ENCODE measurements at regions not wholly inside any gene's neighbourhood (a gene's known extent, or its start where the extent isn't known, plus 50 kb on each side); places are given as distances from the start of the nearest gene placed in this dataset.

DNA sequence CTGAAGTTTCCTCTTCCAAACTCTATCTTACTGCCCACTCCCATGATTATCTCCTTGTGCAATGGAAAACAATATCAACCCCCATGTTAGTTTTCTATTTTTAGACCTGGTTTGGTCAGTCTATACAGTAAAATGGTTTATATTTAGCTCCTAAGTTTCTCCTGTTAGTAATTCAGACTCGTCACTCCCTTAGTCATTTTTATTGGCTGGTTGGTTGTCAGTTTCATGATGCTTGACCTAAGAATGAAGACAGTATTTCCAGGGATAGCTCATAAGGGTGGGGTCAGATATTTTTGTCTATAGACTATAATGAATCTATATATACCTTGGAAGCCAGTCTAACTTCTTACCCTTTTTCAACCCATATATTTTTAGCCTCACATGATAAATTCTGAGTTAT is 61.4 kb upstream of the NEUROD1 start:
- in situ Hi-C loops (cut with MboI) = loop anchor here (10.0 kb wide), 1 partner anchor 913 kb away; no protein-coding TSS in a partner anchor
- H3K4me3 ChIP-seq = no peak overlapping the region
- no peak overlapping the region for H3K27ac ChIP-seq (ENCODE audit: control insufficient read depth, insufficient read depth)
- RAD21 ChIA-PET (ENCODE audit: unreplicated experiment) = interaction anchor here (0.9 to 1.7 kb wide), 6 partner anchors 27 to 907 kb away, joined by 3 to 12 read pairs (median 6); no protein-coding TSS in a partner anchor
- H3K36me3 ChIP-seq (ENCODE audit: control insufficient read depth in 2 of 2, insufficient read depth in 2 of 2, low read length in 1 of 2) = no peaks in the 10 kb centered on the region
- H3K27me3 ChIP-seq (replicated peaks in 1 of 2; ENCODE audit: control insufficient read depth in 2 of 2, insufficient read depth in 2 of 2, low read length in 1 of 2) = no peaks in the 10 kb centered on the region
- CTCF ChIA-PET = interaction anchor here (0.6 to 5.6 kb wide), 10 partner anchors 9 to 336 kb away, joined by 3 to 53 read pairs (median 5); no protein-coding TSS in a partner anchor
- DNase-seq (ENCODE audit: low read depth, low spot score) (no peak), ATAC-seq (no peak), FAIRE-seq (no peak)
- no peaks in the 10 kb centered on the region for H3K9me3 ChIP-seq (replicated peaks; ENCODE audit: control insufficient read depth, insufficient read depth, low read length)
- H2AFZ ChIP-seq (ENCODE audit: control insufficient read depth, low read depth, low read length) = no peak overlapping the region
- H3K4me2 ChIP-seq (ENCODE audit: control insufficient read depth, insufficient read depth) = no peak overlapping the region
- no peak for TF ChIP-seq CREB1 (IDR thresholded peaks at IDR 0.05; ENCODE audit: low read depth)
- no peak for TF ChIP-seq TCF7 (IDR thresholded peaks at IDR 0.05; ENCODE audit: borderline replicate concordance)
- no peak for TF ChIP-seq SMC3 (IDR thresholded peaks at IDR 0.05; ENCODE audit: borderline replicate concordance, low read length)
- TF ChIP-seq TARDBP (IDR thresholded peaks at IDR 0.05; ENCODE audit: borderline replicate concordance) = no peak
- TF ChIP-seq PAX8 (IDR thresholded peaks at IDR 0.05) = no peak
- no peak overlapping the region for H3K9ac ChIP-seq (ENCODE audit: control insufficient read depth, insufficient read depth, low read length)
- no peaks in the 10 kb centered on the region for H3K4me1 ChIP-seq (ENCODE audit: control insufficient read depth, insufficient read depth, low read length)
- no TSS peak for BruUV-seq (replicated peaks)
- no peaks in the 10 kb centered on the region for H4K20me1 ChIP-seq (ENCODE audit: control insufficient read depth, insufficient read depth)
- POLR2A ChIA-PET = no interaction called here
- no peaks in the 10 kb centered on the region for H3K79me2 ChIP-seq (ENCODE audit: control insufficient read depth, insufficient read depth, low read length)
- 0% methylated on average over 1 of the region's 1 CpG for WGBS (ENCODE audit: insufficient coverage, insufficient replicate concordance, low lambda C conversion rate, missing lambda C conversion rate)
- SMC1A ChIA-PET (ENCODE audit: uncharacterized antibody, unreplicated experiment) = interaction anchor here (1.0 to 2.8 kb wide), 3 partner anchors 212 to 344 kb away, joined by 3 to 23 read pairs (median 16); no protein-coding TSS in a partner anchor
- intact Hi-C loops (cut with micrococcal nuclease; ENCODE audit: unreplicated experiment) = loop anchor here (1.0 to 5.0 kb wide), 2 partner anchors 336 to 911 kb away; no protein-coding TSS in a partner anchor

DNA sequence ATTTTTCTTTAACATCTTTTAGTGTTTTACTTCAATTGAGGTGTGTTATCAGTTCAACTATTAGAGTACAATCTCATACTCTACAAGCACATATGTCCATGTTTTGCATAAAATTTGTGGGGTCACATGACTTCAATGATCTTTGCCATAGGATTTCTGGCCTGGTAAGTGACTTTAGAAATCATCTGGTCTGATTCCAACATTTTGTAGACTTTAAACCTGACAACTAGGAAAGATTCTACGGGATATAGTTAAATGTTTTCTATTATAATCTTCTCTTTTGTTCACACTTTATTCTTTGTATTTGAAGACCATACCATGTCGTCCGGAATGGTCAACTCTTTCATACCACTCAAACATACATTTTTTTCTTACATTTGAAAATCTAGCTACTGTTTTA is 62.0 kb upstream of the NEUROD1 start:
- DNase-seq (ENCODE audit: low read depth, low spot score) (no peak), FAIRE-seq (no peak), ATAC-seq (no peak)
- intact Hi-C loops (cut with micrococcal nuclease; ENCODE audit: unreplicated experiment) = loop anchor here (1.0 to 5.0 kb wide), 2 partner anchors 335 to 910 kb away; no protein-coding TSS in a partner anchor
- Histone ChIP-seq H3K4me3 (no peak overlapping the region), H3K27me3 (replicated peaks in 1 of 2; ENCODE audit: control insufficient read depth in 2 of 2, insufficient read depth in 2 of 2, low read length in 1 of 2) (no peaks in the 10 kb centered on the region), H3K79me2 (ENCODE audit: control insufficient read depth, insufficient read depth, low read length) (no peaks in the 10 kb centered on the region), H4K20me1 (ENCODE audit: control insufficient read depth, insufficient read depth) (no peaks in the 10 kb centered on the region), H3K27ac (ENCODE audit: control insufficient read depth, insufficient read depth) (no peak overlapping the region), H3K36me3 (ENCODE audit: control insufficient read depth in 2 of 2, insufficient read depth in 2 of 2, low read length in 1 of 2) (no peaks in the 10 kb centered on the region), H3K9ac (ENCODE audit: control insufficient read depth, insufficient read depth, low read length) (no peak overlapping the region), H2AFZ (ENCODE audit: control insufficient read depth, low read depth, low read length) (no peak overlapping the region), H3K4me2 (ENCODE audit: control insufficient read depth, insufficient read depth) (no peak overlapping the region), H3K4me1 (ENCODE audit: control insufficient read depth, insufficient read depth, low read length) (no peaks in the 10 kb centered on the region), H3K9me3 (replicated peaks; ENCODE audit: control insufficient read depth, insufficient read depth, low read length) (no peaks in the 10 kb centered on the region)
- ChIA-PET RAD21 (ENCODE audit: unreplicated experiment) (interaction anchor here (0.7 to 1.7 kb wide), 17 partner anchors 27 to 907 kb away, joined by 3 to 16 read pairs (median 4); no protein-coding TSS in a partner anchor), CTCF (interaction anchor here (0.7 to 5.6 kb wide), 34 partner anchors 9 to 924 kb away, joined by 3 to 53 read pairs (median 4); no protein-coding TSS in a partner anchor), SMC1A (ENCODE audit: uncharacterized antibody, unreplicated experiment) (interaction anchor here (0.8 to 2.8 kb wide), 15 partner anchors 14 to 675 kb away, joined by 3 to 23 read pairs (median 4); no protein-coding TSS in a partner anchor), POLR2A (no interaction called here)
- 14% methylated on average over 3 of the region's 3 CpGs for WGBS (ENCODE audit: insufficient coverage, insufficient replicate concordance, low lambda C conversion rate, missing lambda C conversion rate)
- TF ChIP-seq SUZ12 (IDR thresholded peaks at IDR 0.05; ENCODE audit: unreplicated experiment) = no peak
- TF ChIP-seq YBX1 (IDR thresholded peaks at IDR 0.05) = no peak
- TF ChIP-seq TAF1 (IDR thresholded peaks at IDR 0.05; ENCODE audit: borderline replicate concordance, low read depth, low read length) = no peak
- TF ChIP-seq TARDBP (IDR thresholded peaks at IDR 0.05; ENCODE audit: borderline replicate concordance) = no peak
- no peak for TF ChIP-seq HDGF (IDR thresholded peaks at IDR 0.05)
- TF ChIP-seq RCOR1 (conservative IDR thresholded peaks at IDR 0.05; ENCODE audit: low read depth, low read length) = no peak
- TF ChIP-seq TCF3 (IDR thresholded peaks at IDR 0.05; ENCODE audit: borderline replicate concordance, insufficient read depth, low read depth, low read length) = no peak
- TF ChIP-seq ASH2L (IDR thresholded peaks at IDR 0.05; ENCODE audit: borderline replicate concordance, low read depth) = no peak
- no peak for TF ChIP-seq GATAD2B (conservative IDR thresholded peaks at IDR 0.05; ENCODE audit: low read depth)
- TF ChIP-seq ZNF622 (IDR thresholded peaks at IDR 0.05) = no peak
- in situ Hi-C loops (cut with MboI) = loop anchor here (10.0 kb wide), 1 partner anchor 912 kb away; no protein-coding TSS in a partner anchor
- BruUV-seq (replicated peaks) = no TSS peak

Measured in GM12878 (cell line).